NT2/D1 (cell line): ENCODE measurements at regions not wholly inside any gene's neighbourhood (a gene's known extent, or its start where the extent isn't known, plus 50 kb on each side); places are given as distances from the start of the nearest gene placed in this dataset.

Source experiments
- SUZ12 ChIP-seq: IDR thresholded peaks from 2 replicates; pipeline ENCODE4 v1.6.1; 2011; ENCODE audit not compliant: insufficient read length, insufficient read depth; ENCODE audit errors: extremely low read depth
- ZNF274 ChIP-seq: IDR thresholded peaks from 2 replicates; pipeline ENCODE4 v1.6.1; 2011; ENCODE audit warnings: mild to moderate bottlenecking, low read depth, low read length

DNA sequence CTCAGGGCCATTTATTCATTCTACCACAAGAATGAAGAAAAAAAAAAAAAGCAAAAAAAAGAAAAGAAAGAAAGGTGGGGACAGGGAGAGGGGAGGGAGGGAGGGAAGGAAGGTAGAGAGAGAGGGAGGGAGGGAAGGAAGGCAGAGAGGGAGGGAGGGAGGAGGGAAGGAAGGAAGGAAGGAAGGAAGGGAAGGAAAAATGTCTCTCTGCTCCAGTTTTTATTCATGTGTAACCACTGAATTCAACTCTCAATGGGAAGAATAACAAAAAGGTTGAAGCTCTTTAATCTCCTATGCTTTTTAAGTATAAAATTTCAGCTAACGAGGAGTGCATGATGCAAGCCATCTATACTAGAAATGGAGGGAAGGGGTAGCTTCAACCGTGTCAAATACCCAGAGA lies 287.3 kb downstream of the MREG start:
- TF ChIP-seq ZNF274 (no peak), SUZ12 (no peak)
